ENCODE measurements at regions not wholly inside any gene's neighbourhood (a gene's known extent, or its start where the extent isn't known, plus 50 kb on each side); places are given as distances from the start of the nearest gene placed in this dataset.

DNA sequence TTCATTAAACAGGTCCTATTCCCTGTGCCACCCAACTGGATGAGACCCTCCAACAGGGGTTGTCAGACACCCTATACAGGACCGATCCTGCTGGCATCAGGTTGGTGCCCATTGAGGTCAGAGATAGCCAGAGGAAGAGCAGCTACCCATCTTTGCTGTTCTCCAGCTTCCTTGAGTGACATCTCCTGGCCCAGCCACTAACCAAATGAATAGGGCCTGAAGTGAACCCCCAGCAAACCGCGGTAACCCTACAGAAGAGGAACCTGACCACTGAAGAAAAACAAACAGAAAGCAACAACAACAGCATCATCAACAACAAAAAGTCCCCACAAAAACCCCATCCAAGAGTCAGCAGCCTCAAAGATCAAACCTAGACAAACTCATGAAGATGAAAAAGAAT is 133.6 kb upstream of the ARPP21 start:
- H3K27ac ChIP-seq = no peak overlapping the region
- TF ChIP-seq, protein P1, sequence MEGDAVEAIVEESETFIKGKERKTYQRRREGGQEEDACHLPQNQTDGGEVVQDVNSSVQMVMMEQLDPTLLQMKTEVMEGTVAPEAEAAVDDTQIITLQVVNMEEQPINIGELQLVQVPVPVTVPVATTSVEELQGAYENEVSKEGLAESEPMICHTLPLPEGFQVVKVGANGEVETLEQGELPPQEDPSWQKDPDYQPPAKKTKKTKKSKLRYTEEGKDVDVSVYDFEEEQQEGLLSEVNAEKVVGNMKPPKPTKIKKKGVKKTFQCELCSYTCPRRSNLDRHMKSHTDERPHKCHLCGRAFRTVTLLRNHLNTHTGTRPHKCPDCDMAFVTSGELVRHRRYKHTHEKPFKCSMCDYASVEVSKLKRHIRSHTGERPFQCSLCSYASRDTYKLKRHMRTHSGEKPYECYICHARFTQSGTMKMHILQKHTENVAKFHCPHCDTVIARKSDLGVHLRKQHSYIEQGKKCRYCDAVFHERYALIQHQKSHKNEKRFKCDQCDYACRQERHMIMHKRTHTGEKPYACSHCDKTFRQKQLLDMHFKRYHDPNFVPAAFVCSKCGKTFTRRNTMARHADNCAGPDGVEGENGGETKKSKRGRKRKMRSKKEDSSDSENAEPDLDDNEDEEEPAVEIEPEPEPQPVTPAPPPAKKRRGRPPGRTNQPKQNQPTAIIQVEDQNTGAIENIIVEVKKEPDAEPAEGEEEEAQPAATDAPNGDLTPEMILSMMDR (conservative IDR thresholded peaks at IDR 0.05) = no peak
- no peak for TF ChIP-seq ZFX (IDR thresholded peaks at IDR 0.05)

DNA sequence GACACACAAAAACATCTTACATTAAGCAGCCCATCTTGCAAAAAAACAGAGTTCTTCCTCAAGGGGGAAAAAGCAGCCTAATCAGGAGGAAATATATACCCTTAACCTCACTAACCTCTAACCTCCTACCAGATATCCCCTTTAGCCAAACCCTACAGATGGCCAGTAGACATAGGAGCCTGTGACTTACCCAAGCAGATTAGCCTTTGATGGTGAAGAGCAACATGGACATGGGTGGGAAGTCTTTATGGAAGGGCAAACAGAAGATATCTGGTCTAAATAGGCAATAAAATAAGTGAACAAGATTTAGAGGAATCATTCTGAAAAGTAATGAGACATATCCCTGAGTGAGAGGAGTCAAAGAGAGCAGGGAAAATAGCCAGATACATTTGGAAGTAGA is 119.4 kb upstream of the ARPP21 start:
- no peak overlapping the region for H3K27ac ChIP-seq
- TF ChIP-seq ZFX (IDR thresholded peaks at IDR 0.05) = no peak
- TF ChIP-seq, protein P1 (conservative IDR thresholded peaks at IDR 0.05) = no peak

DNA sequence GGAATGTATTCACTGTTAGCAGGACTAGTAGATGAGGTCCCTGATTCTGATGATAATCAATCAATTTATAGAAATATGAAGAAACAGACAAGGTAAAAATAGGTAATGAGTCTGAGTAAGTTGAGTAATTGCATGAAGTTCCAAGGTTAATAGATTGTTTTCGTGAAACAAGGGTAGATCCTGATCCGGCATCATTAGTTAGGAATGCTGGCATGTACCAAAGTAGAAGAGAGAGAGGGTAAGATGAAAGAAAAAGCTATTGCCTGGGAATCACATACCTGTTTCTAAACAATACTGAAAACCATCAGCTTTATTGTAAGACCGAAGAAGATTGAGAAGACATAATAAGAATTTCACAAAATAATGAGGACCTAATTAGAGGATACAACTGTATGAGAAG is 118.1 kb upstream of the ARPP21 start:
- TF ChIP-seq, protein P1 (conservative IDR thresholded peaks at IDR 0.05) = no peak
- TF ChIP-seq ZFX (IDR thresholded peaks at IDR 0.05) = no peak
- H3K27ac ChIP-seq = no peak overlapping the region

DNA sequence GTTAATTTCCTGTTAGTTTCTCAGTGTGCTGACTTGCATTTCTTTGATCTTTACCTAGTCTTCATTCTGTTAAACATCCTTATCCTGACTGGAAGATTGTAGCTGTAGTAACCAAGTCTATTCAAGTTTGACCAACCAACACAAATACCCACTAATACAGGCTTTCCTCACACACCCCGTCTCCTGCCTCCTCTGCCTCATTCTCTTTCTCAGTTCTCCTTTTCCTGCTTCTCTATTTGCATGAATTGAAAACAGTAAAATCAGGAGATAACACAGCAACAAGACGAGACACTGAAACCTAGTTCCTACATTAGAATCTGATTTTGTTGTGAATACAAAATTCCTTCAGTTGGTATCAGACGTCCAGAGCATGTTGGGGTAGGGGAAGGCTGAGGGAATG is 116.9 kb upstream of the ARPP21 start:
- H3K27ac ChIP-seq = no peak overlapping the region
- TF ChIP-seq, protein P1 (conservative IDR thresholded peaks at IDR 0.05) = no peak
- TF ChIP-seq ZFX (IDR thresholded peaks at IDR 0.05) = no peak

DNA sequence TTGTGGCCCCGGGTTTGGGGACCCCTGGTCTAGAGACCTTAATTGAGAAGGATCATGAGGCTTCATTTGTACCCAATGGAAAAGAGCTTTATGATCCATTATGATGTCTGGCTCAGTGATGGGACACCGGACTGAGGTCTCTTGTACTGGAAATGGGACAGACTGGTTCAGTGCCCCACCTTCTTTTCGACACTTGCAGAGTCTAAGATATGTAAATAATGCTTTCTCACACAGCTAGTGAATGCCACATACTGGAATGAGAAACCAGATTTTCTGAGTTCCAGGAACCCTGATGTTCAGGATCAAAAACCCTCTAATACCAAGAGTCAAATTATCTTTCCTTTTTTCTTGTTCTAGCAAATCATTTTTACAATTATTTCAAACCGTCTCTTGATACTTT is 116.3 kb upstream of the ARPP21 start:
- TF ChIP-seq ZFX (IDR thresholded peaks at IDR 0.05) = no peak
- TF ChIP-seq, protein P1 (conservative IDR thresholded peaks at IDR 0.05) = no peak

DNA sequence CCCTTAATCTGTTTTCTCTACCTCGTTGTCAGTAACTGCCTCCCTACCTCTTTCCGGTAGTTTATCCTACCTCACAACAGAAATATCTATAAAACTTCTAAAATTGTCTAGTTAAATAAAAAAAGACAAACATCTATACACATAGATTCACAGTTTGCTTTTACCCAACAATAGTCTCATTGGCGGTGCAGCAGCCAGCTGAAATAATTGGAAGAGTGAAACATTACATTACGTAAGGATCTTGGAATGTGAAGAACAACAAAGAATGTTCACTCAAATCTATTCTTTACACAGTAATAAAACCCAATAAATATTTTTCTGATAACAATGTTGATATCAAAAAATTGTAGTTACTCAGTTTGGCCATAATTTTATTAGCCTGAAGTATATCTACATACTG is 115.5 kb upstream of the ARPP21 start:
- no peak for TF ChIP-seq ZFX (IDR thresholded peaks at IDR 0.05)
- TF ChIP-seq, protein P1 (conservative IDR thresholded peaks at IDR 0.05) = no peak
- no peak overlapping the region for H3K27ac ChIP-seq

More for the DNA sequence above, 116.3 kb upstream of the ARPP21 start:
- no peak overlapping the region for H3K27ac ChIP-seq

DNA sequence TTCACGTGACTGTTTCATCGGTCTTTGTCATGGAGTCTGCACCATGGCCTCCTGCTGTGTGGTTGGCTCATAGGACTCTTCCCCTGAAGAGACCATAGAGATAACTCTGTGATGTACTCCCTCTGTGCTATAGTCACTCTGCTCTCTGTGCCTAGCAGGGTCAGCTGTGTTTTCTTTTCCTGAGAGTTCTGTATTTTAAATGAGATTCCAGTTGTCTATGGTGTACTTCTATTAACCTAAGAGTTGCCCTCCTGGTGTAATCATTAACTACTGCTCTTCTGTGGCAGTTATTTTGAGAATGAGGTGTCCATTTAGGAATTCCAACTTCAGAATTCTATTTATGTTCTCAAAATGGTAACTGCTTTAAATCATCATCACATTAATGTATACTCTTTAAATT is 114.5 kb upstream of the ARPP21 start:
- TF ChIP-seq, protein P1 (conservative IDR thresholded peaks at IDR 0.05) = no peak
- TF ChIP-seq ZFX (IDR thresholded peaks at IDR 0.05) = no peak

More for the DNA sequence above, 114.5 kb upstream of the ARPP21 start:
- H3K27ac ChIP-seq = no peak overlapping the region
